ENCODE measurements at regions not wholly inside any gene's neighbourhood (a gene's known extent, or its start where the extent isn't known, plus 50 kb on each side); places are given as distances from the start of the nearest gene placed in this dataset.

- TF ChIP-seq EZH2phosphoT487 (IDR thresholded peaks at IDR 0.05; ENCODE audit: borderline replicate concordance, low read length) = no peak
- TF ChIP-seq, protein P1, sequence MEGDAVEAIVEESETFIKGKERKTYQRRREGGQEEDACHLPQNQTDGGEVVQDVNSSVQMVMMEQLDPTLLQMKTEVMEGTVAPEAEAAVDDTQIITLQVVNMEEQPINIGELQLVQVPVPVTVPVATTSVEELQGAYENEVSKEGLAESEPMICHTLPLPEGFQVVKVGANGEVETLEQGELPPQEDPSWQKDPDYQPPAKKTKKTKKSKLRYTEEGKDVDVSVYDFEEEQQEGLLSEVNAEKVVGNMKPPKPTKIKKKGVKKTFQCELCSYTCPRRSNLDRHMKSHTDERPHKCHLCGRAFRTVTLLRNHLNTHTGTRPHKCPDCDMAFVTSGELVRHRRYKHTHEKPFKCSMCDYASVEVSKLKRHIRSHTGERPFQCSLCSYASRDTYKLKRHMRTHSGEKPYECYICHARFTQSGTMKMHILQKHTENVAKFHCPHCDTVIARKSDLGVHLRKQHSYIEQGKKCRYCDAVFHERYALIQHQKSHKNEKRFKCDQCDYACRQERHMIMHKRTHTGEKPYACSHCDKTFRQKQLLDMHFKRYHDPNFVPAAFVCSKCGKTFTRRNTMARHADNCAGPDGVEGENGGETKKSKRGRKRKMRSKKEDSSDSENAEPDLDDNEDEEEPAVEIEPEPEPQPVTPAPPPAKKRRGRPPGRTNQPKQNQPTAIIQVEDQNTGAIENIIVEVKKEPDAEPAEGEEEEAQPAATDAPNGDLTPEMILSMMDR (IDR thresholded peaks at IDR 0.05; ENCODE audit: low read depth, low read length, poor library complexity, severe bottlenecking) = no peak
- Histone ChIP-seq H3K4me2 (ENCODE audit: low read length) (no peak overlapping the region), H3K4me1 (ENCODE audit: control insufficient read depth, low read length) (no peaks in the 10 kb centered on the region)
Observed at GRCh38 chr15:26146202-26146601, 283.1 kb upstream of the ATP10A start.

DNA sequence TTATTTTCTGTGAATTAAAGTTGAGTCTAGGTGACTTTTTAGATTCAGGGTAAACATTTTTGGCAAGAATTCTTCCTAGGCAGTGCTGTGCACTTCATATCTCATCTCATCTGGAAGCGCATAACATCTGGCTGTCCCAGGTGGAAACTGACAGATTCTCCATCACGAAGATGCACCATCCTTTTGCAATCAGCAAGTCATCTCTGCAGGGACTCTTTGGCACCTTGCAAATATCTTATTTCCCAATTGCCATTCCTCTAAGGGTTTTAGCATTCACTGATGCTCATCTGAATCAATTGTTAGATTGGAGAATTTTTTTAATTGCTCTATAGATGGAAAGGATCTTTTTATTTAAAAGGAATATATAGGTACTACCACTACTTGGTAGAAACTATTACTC is 282.7 kb upstream of the ATP10A start:
- Histone ChIP-seq H3K9me3 (ENCODE audit: control insufficient read depth, insufficient read depth, low read length) (peaks cover 15% of the 10 kb centered on the region; the same call in 1 of the 2 replicates), H3K4me2 (ENCODE audit: low read length) (no peak overlapping the region), H3K27me3 (ENCODE audit: control insufficient read depth, low read length) (no peaks in the 10 kb centered on the region), H3K79me2 (ENCODE audit: control insufficient read depth, low read length) (no peaks in the 10 kb centered on the region), H3K4me3 (ENCODE audit: low read length) (no peak overlapping the region), H3K9me2 (replicated peaks; ENCODE audit: control insufficient read depth, low read length) (no peaks in the 10 kb centered on the region), H3K36me3 (ENCODE audit: control insufficient read depth, low read length) (no peaks in the 10 kb centered on the region), H3K27ac (ENCODE audit: low read depth, low read length) (no peak overlapping the region), H3K4me1 (ENCODE audit: control insufficient read depth, low read length) (no peaks in the 10 kb centered on the region), H4K20me1 (ENCODE audit: control insufficient read depth, insufficient read depth, low read depth, low read length) (no peaks in the 10 kb centered on the region), H3F3A (ENCODE audit: control insufficient read depth, insufficient read depth) (no peaks in the 10 kb centered on the region)
- no peak for TF ChIP-seq EZH2phosphoT487 (IDR thresholded peaks at IDR 0.05; ENCODE audit: borderline replicate concordance, low read length)
- TF ChIP-seq, protein P1 (IDR thresholded peaks at IDR 0.05; ENCODE audit: low read depth, low read length, poor library complexity, severe bottlenecking) = no peak

More at GRCh38 chr15:26146202-26146601, 283.1 kb upstream of the ATP10A start:
- no peaks in the 10 kb centered on the region for H4K20me1 ChIP-seq (ENCODE audit: control insufficient read depth, insufficient read depth, low read depth, low read length)
- H3K79me2 ChIP-seq (ENCODE audit: control insufficient read depth, low read length) = no peaks in the 10 kb centered on the region
- H3K27me3 ChIP-seq (ENCODE audit: control insufficient read depth, low read length) = no peaks in the 10 kb centered on the region
- H3K4me3 ChIP-seq (ENCODE audit: low read length) = no peak overlapping the region
- H3K27ac ChIP-seq (ENCODE audit: low read depth, low read length) = no peak overlapping the region
- no peaks in the 10 kb centered on the region for H3F3A ChIP-seq (ENCODE audit: control insufficient read depth, insufficient read depth)
- no peaks in the 10 kb centered on the region for H3K9me2 ChIP-seq (replicated peaks; ENCODE audit: control insufficient read depth, low read length)
- H3K36me3 ChIP-seq (ENCODE audit: control insufficient read depth, low read length) = no peaks in the 10 kb centered on the region
- peaks cover 15% of the 10 kb centered on the region; the same call in 1 of the 2 replicates for H3K9me3 ChIP-seq (ENCODE audit: control insufficient read depth, insufficient read depth, low read length)

DNA sequence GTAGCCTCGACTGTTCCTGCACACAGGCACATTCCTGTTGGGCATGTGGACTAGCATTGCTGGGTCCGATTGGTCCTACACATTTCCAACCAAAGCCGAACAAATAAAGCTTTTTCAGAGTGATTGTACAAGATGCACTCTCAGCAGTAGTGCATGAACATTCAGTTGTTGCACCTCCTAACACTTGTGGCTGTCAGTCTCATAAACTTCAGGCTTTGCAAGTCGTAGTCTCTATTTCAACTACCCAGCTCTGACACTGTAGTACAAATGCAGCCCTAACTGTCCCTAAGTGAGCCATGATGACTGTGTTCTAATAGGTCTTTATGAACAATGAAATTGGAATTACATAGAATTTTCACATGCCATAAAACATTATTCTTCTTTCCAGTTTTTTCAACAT is 281.7 kb upstream of the ATP10A start:
- no peak for TF ChIP-seq EZH2phosphoT487 (IDR thresholded peaks at IDR 0.05; ENCODE audit: borderline replicate concordance, low read length)
- TF ChIP-seq, protein P1 (IDR thresholded peaks at IDR 0.05; ENCODE audit: low read depth, low read length, poor library complexity, severe bottlenecking) = no peak
- no peaks in the 10 kb centered on the region for H3K27me3 ChIP-seq (ENCODE audit: control insufficient read depth, low read length)
- H3F3A ChIP-seq (ENCODE audit: control insufficient read depth, insufficient read depth) = no peaks in the 10 kb centered on the region
- H4K20me1 ChIP-seq (ENCODE audit: control insufficient read depth, insufficient read depth, low read depth, low read length) = no peaks in the 10 kb centered on the region
- H3K27ac ChIP-seq (ENCODE audit: low read depth, low read length) = no peak overlapping the region
- no peak overlapping the region for H3K4me2 ChIP-seq (ENCODE audit: low read length)
- H3K4me3 ChIP-seq (ENCODE audit: low read length) = no peak overlapping the region
- peaks cover 15% of the 10 kb centered on the region; the same call in 1 of the 2 replicates for H3K9me3 ChIP-seq (ENCODE audit: control insufficient read depth, insufficient read depth, low read length)
- H3K9me2 ChIP-seq (replicated peaks; ENCODE audit: control insufficient read depth, low read length) = no peaks in the 10 kb centered on the region
- no peaks in the 10 kb centered on the region for H3K36me3 ChIP-seq (ENCODE audit: control insufficient read depth, low read length)
- H3K79me2 ChIP-seq (ENCODE audit: control insufficient read depth, low read length) = no peaks in the 10 kb centered on the region
- H3K4me1 ChIP-seq (ENCODE audit: control insufficient read depth, low read length) = no peaks in the 10 kb centered on the region
